PC-9 (cell line): ENCODE measurements at regions not wholly inside any gene's neighbourhood (a gene's known extent, or its start where the extent isn't known, plus 50 kb on each side); places are given as distances from the start of the nearest gene placed in this dataset.

Experiments
- BruUV-seq: library from RNA; stranded (reverse); fragments of 400-500 nt; replicated peaks from 2 replicates; lab custom pipeline; 2021; lab: Mats Ljungman, UMichigan
- CTCF ChIA-PET: fragments of 300-600 bp; sonication (Branson Sonifier 250); formaldehyde crosslinking; loops from one replicate; lab custom pipeline; 2022; ENCODE audit warnings: antibody characterized with exemption; lab: Charles Lee
- POLR2A ChIA-PET: fragments of 300-600 bp; sonication (Branson Sonifier 250); formaldehyde crosslinking; loops from one replicate; lab custom pipeline; 2022; ENCODE audit warnings: antibody characterized with exemption; ENCODE audit not compliant: unreplicated experiment; lab: Charles Lee
- DNase-seq, 2 experiments: peaks; one replicate each; pipeline versions ENCODE4 v3.0.0 to v3.0.0-alpha.2; 2015 to 2022; ENCODE audit warnings: mixed read lengths in 1 of 2
- H2AFZ ChIP-seq: fragments of 200-600 bp; sonication (generic); 2 replicates; pipeline ENCODE4 v1.8.1; 2017; ENCODE audit warnings: antibody characterized with exemption
- H3F3A ChIP-seq: fragments of 200-600 bp; sonication (generic); 2 replicates; pipeline ENCODE4 v1.8.1; 2017; ENCODE audit warnings: antibody characterized with exemption, mild to moderate bottlenecking, low read depth; ENCODE audit not compliant: insufficient read depth
- H3K27ac ChIP-seq: fragments of 200-600 bp; sonication (generic); 2 replicates; pipeline ENCODE4 v1.6.1; 2016; ENCODE audit warnings: mixed run types
- H3K27me3 ChIP-seq: fragments of 200-600 bp; sonication (generic); 2 replicates; pipeline ENCODE4 v1.6.1; 2016; ENCODE audit warnings: low read depth, mixed run types; ENCODE audit not compliant: insufficient read depth
- H3K36me3 ChIP-seq: fragments of 200-600 bp; sonication (generic); 2 replicates; pipeline ENCODE4 v1.6.1; 2016; ENCODE audit warnings: low read depth, mixed run types
- H3K4me1 ChIP-seq: fragments of 200-600 bp; sonication (generic); replicated peaks from 2 replicates; pipeline ENCODE4 v1.6.1; 2016; ENCODE audit warnings: mixed run types; ENCODE audit not compliant: insufficient read depth
- H3K4me2 ChIP-seq: fragments of 200-600 bp; sonication (generic); 2 replicates; pipeline ENCODE4 v1.6.1; 2017; ENCODE audit warnings: mixed run types
- H3K4me3 ChIP-seq: fragments of 200-600 bp; sonication (generic); 2 replicates; pipeline ENCODE4 v1.6.1; 2016; ENCODE audit warnings: mixed run types
- H3K79me2 ChIP-seq: fragments of 200-600 bp; sonication (generic); 2 replicates; pipeline ENCODE4 v1.6.1; 2017; ENCODE audit warnings: low read depth, mixed run types
- H3K9me2 ChIP-seq: fragments of 200-600 bp; sonication (generic); 2 replicates; pipeline ENCODE4 v1.8.1; 2017; ENCODE audit warnings: mild to moderate bottlenecking; ENCODE audit not compliant: insufficient read depth
- H3K9me3 ChIP-seq: fragments of 200-600 bp; sonication (generic); 2 replicates; pipeline ENCODE4 v1.8.1; 2016; ENCODE audit warnings: low read depth; ENCODE audit not compliant: insufficient read depth
- H4K20me1 ChIP-seq: fragments of 200-600 bp; sonication (generic); 2 replicates; pipeline ENCODE4 v1.8.1; 2017; ENCODE audit not compliant: insufficient read depth
- EZH2 ChIP-seq: fragments of 200-600 bp; sonication (generic); IDR thresholded peaks from 2 replicates; pipeline ENCODE4 v1.8.0; 2017; ENCODE audit warnings: antibody characterized with exemption, low read depth
- intact Hi-C: fragments of 100-400 bp; cut with micrococcal nuclease; formaldehyde crosslinking; loops from one replicate; pipeline ENCODE4 v1.10.0; 2022; ENCODE audit not compliant: unreplicated experiment
- TF ChIP-seq, protein P1 (sequence below): fragments of 200-600 bp; sonication (generic); conservative IDR thresholded peaks from 2 replicates; pipeline ENCODE4 v1.6.1; 2017; ENCODE audit warnings: mixed run types, antibody characterized with exemption, mild to moderate bottlenecking, moderate library complexity

- no peaks in the 10 kb centered on the region for H3K27me3 ChIP-seq
- H3K27ac ChIP-seq: no peak overlapping the region
- no TSS peak for BruUV-seq
- H3K79me2 ChIP-seq: no peaks in the 10 kb centered on the region
- intact Hi-C loops: no loop called here
- H3F3A ChIP-seq: no peaks in the 10 kb centered on the region
- CTCF ChIA-PET: no interaction called here
- no peaks in the 10 kb centered on the region for H3K9me2 ChIP-seq
- no peak overlapping the region for H3K4me2 ChIP-seq
- no peaks in the 10 kb centered on the region for H3K9me3 ChIP-seq
- TF ChIP-seq, protein P1, sequence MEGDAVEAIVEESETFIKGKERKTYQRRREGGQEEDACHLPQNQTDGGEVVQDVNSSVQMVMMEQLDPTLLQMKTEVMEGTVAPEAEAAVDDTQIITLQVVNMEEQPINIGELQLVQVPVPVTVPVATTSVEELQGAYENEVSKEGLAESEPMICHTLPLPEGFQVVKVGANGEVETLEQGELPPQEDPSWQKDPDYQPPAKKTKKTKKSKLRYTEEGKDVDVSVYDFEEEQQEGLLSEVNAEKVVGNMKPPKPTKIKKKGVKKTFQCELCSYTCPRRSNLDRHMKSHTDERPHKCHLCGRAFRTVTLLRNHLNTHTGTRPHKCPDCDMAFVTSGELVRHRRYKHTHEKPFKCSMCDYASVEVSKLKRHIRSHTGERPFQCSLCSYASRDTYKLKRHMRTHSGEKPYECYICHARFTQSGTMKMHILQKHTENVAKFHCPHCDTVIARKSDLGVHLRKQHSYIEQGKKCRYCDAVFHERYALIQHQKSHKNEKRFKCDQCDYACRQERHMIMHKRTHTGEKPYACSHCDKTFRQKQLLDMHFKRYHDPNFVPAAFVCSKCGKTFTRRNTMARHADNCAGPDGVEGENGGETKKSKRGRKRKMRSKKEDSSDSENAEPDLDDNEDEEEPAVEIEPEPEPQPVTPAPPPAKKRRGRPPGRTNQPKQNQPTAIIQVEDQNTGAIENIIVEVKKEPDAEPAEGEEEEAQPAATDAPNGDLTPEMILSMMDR: no peak
- no peak for TF ChIP-seq EZH2
- H4K20me1 ChIP-seq: no peaks in the 10 kb centered on the region
- no peak for DNase-seq
- H3K4me1 ChIP-seq: no peaks in the 10 kb centered on the region
- H3K36me3 ChIP-seq: no peaks in the 10 kb centered on the region
- no peak overlapping the region for H3K4me3 ChIP-seq
- POLR2A ChIA-PET: no interaction called here
- H2AFZ ChIP-seq: no peak overlapping the region
Observed at GRCh38 chr4:115803825-115804224, 690.4 kb upstream of the NDST4 start.

DNA sequence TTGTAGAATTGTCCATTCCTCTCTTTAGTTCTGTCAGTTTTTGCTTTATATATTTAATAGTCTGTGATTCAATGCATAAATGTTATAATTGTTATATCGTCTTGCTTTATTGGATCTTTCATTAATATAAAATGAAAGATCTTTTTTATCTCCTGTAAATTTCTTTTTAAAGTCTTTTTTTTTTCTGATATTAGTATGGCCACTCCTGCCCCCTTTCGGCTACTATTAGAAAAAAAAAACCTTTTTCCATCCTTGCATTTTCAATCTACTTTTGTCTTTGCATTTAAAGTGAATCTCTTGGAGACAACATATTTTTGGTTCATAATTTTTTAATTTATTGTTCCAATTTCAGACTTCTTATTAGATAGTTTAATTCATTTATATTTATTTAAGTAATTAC, 677.4 kb upstream of the NDST4 start:
- H4K20me1 ChIP-seq: no peaks in the 10 kb centered on the region
- intact Hi-C loops: no loop called here
- POLR2A ChIA-PET: no interaction called here

GRCh38 chr4:115781528-115782146, 668.2 kb upstream of the NDST4 start:
- TF ChIP-seq EZH2: no peak
- TF ChIP-seq, protein P1: no peak
- Histone ChIP-seq H3K27ac (no peak overlapping the region), H3K79me2 (no peaks in the 10 kb centered on the region), H2AFZ (no peak overlapping the region), H4K20me1 (no peaks in the 10 kb centered on the region), H3K9me3 (no peaks in the 10 kb centered on the region), H3F3A (no peaks in the 10 kb centered on the region), H3K27me3 (no peaks in the 10 kb centered on the region), H3K9me2 (no peaks in the 10 kb centered on the region), H3K4me2 (no peak overlapping the region), H3K4me3 (no peak overlapping the region), H3K4me1 (no peaks in the 10 kb centered on the region), H3K36me3 (no peaks in the 10 kb centered on the region)
- BruUV-seq: no TSS peak
- intact Hi-C loops: no loop called here
- DNase-seq: no peak
- CTCF ChIA-PET: no interaction called here
- POLR2A ChIA-PET: no interaction called here

More for the DNA sequence above, 677.4 kb upstream of the NDST4 start:
- Histone ChIP-seq H3K9me2 (no peaks in the 10 kb centered on the region), H3K4me3 (no peak overlapping the region), H3K4me2 (no peak overlapping the region), H2AFZ (no peak overlapping the region), H3K27ac (no peak overlapping the region), H3K27me3 (no peaks in the 10 kb centered on the region), H3F3A (no peaks in the 10 kb centered on the region), H3K9me3 (no peaks in the 10 kb centered on the region), H3K79me2 (no peaks in the 10 kb centered on the region), H3K36me3 (no peaks in the 10 kb centered on the region), H3K4me1 (no peaks in the 10 kb centered on the region)
- DNase-seq: no peak
- TF ChIP-seq, protein P1: no peak
- TF ChIP-seq EZH2: no peak
- CTCF ChIA-PET: no interaction called here
- no TSS peak for BruUV-seq
